Skeletal muscle tissue (tissue), 3 donors: ENCODE measurements at regions not wholly inside any gene's neighbourhood (a gene's known extent, or its start where the extent isn't known, plus 50 kb on each side); places are given as distances from the start of the nearest gene placed in this dataset.
"Not testable (repeated sequence)": the region's sequence is repeated elsewhere in the genome, so short reads cannot be mapped to it uniquely, and the experiment has no call there.

Experiments
- H3K27ac ChIP-seq: one replicate; pipeline ENCODE4 v1.7.0; 2013; ENCODE audit warnings: mild to moderate bottlenecking, low read depth, low read length, inconsistent platforms
- H3K27me3 ChIP-seq, 3 donors: one replicate each; pipeline ENCODE4 v1.7.0; 2013; ENCODE audit warnings: low read length in 3 of 3; ENCODE audit not compliant: control insufficient read depth in 3 of 3, insufficient read depth in 3 of 3
- H3K36me3 ChIP-seq, 3 donors: one replicate each; pipeline ENCODE4 v1.7.0; 2013; ENCODE audit warnings: low read length in 3 of 3; ENCODE audit not compliant: control insufficient read depth in 3 of 3, insufficient read depth in 3 of 3
- H3K4me1 ChIP-seq, 3 donors: one replicate each; pipeline ENCODE4 v1.7.0; 2013; ENCODE audit warnings: low read length in 3 of 3, mild to moderate bottlenecking in 3 of 3; ENCODE audit not compliant: control insufficient read depth in 3 of 3, insufficient read depth in 3 of 3
- H3K4me3 ChIP-seq, 3 donors: one replicate each; pipeline ENCODE4 v1.7.0; 2013; ENCODE audit warnings: low read length in 3 of 3
- H3K9ac ChIP-seq, 3 donors: one replicate each; pipeline ENCODE4 v1.7.0; 2013; ENCODE audit warnings: low read length in 3 of 3, mild to moderate bottlenecking in 3 of 3, moderate library complexity in 2 of 3, low read depth in 1 of 3
- H3K9me3 ChIP-seq, 3 donors: one replicate each; pipeline ENCODE4 v1.7.0; 2013; ENCODE audit warnings: low read length in 3 of 3; ENCODE audit not compliant: control insufficient read depth in 3 of 3
- donor health status: Osteomylitis.

- H3K9me3 ChIP-seq: peaks cover 0 to 6% (median 0%) of the 10 kb centered on the region in 3 donors
- no peaks in the 10 kb centered on the region for H3K27me3 ChIP-seq
- H3K4me1 ChIP-seq: no peaks in the 10 kb centered on the region
- no peaks in the 10 kb centered on the region for H3K36me3 ChIP-seq
- H3K4me3 ChIP-seq: no peak overlapping the region
- H3K9ac ChIP-seq: no peak overlapping the region
- H3K27ac ChIP-seq: no peak overlapping the region
These were observed 552.7 kb downstream of the ZNF674 start for GRCh38 chrX:45992402-45993123.

GRCh38 chrX:45986971-45987370, 558.2 kb downstream of the ZNF674 start:
- Histone ChIP-seq H3K9ac (no peak overlapping the region), H3K4me3 (no peak overlapping the region), H3K9me3 (peaks cover 0 to 1% (median 0%) of the 10 kb centered on the region in 3 donors), H3K36me3 (no peaks in the 10 kb centered on the region), H3K4me1 (no peaks in the 10 kb centered on the region), H3K27ac (no peak overlapping the region), H3K27me3 (no peaks in the 10 kb centered on the region)

GRCh38 chrX:45986081-45986480, 559.1 kb downstream of the ZNF674 start:
- H3K27me3 ChIP-seq: no peaks in the 10 kb centered on the region
- no peak overlapping the region for H3K4me3 ChIP-seq
- no peak overlapping the region for H3K27ac ChIP-seq
- no peak overlapping the region for H3K9ac ChIP-seq
- no peaks in the 10 kb centered on the region for H3K9me3 ChIP-seq
- no peaks in the 10 kb centered on the region for H3K36me3 ChIP-seq
- H3K4me1 ChIP-seq: no peaks in the 10 kb centered on the region

- H3K4me3 ChIP-seq, H3K27me3 ChIP-seq, H3K4me1 ChIP-seq, H3K36me3 ChIP-seq, H3K27ac ChIP-seq, H3K9me3 ChIP-seq, H3K9ac ChIP-seq: not testable (repeated sequence)
These were observed 562.1 kb downstream of the ZNF674 start for GRCh38 chrX:45982958-45983727.

GRCh38 chrX:45980726-45981125, 564.5 kb downstream of the ZNF674 start:
- H3K36me3 ChIP-seq: no peaks in the 10 kb centered on the region
- no peaks in the 10 kb centered on the region for H3K27me3 ChIP-seq
- H3K9me3 ChIP-seq: no peaks in the 10 kb centered on the region
- H3K27ac ChIP-seq: no peak overlapping the region
- H3K9ac ChIP-seq: no peak overlapping the region
- no peak overlapping the region for H3K4me3 ChIP-seq
- H3K4me1 ChIP-seq: no peaks in the 10 kb centered on the region

- H3K9me3 ChIP-seq: no peaks in the 10 kb centered on the region
- no peak overlapping the region for H3K9ac ChIP-seq
- H3K4me3 ChIP-seq: no peak overlapping the region
- no peaks in the 10 kb centered on the region for H3K36me3 ChIP-seq
- H3K27me3 ChIP-seq: peaks cover 0 to 8% (median 0%) of the 10 kb centered on the region in 3 donors
- no peaks in the 10 kb centered on the region for H3K4me1 ChIP-seq
- H3K27ac ChIP-seq: no peak overlapping the region
These were observed 569.6 kb downstream of the ZNF674 start for GRCh38 chrX:45975633-45976032.

GRCh38 chrX:45972636-45973035, 572.6 kb downstream of the ZNF674 start:
- Histone ChIP-seq H3K27ac (no peak overlapping the region), H3K27me3 (peaks cover 0 to 8% (median 0%) of the 10 kb centered on the region in 3 donors), H3K4me3 (no peak overlapping the region), H3K9me3 (no peaks in the 10 kb centered on the region), H3K4me1 (no peaks in the 10 kb centered on the region), H3K9ac (no peak overlapping the region), H3K36me3 (no peaks in the 10 kb centered on the region)

- no peaks in the 10 kb centered on the region for H3K27me3 ChIP-seq
- no peak overlapping the region for H3K4me3 ChIP-seq
- no peaks in the 10 kb centered on the region for H3K36me3 ChIP-seq
- no peak overlapping the region for H3K9ac ChIP-seq
- peaks cover 0 to 3% (median 0%) of the 10 kb centered on the region in 3 donors for H3K9me3 ChIP-seq
- no peak overlapping the region for H3K27ac ChIP-seq
- no peaks in the 10 kb centered on the region for H3K4me1 ChIP-seq
These were observed 585.7 kb downstream of the ZNF674 start for GRCh38 chrX:45959567-45959966.

GRCh38 chrX:45956191-45956870, 588.9 kb downstream of the ZNF674 start:
- Histone ChIP-seq H3K9me3 (peaks cover 0 to 3% (median 0%) of the 10 kb centered on the region in 3 donors), H3K4me1 (no peaks in the 10 kb centered on the region), H3K27me3 (no peaks in the 10 kb centered on the region), H3K36me3 (no peaks in the 10 kb centered on the region), H3K9ac (no peak overlapping the region), H3K27ac (no peak overlapping the region), H3K4me3 (no peak overlapping the region)

GRCh38 chrX:45955661-45956060, 589.6 kb downstream of the ZNF674 start:
- H3K4me3 ChIP-seq: no peak overlapping the region
- H3K27ac ChIP-seq: no peak overlapping the region
- no peaks in the 10 kb centered on the region for H3K27me3 ChIP-seq
- peaks cover 0 to 3% (median 0%) of the 10 kb centered on the region in 3 donors for H3K9me3 ChIP-seq
- no peaks in the 10 kb centered on the region for H3K36me3 ChIP-seq
- no peak overlapping the region for H3K9ac ChIP-seq
- no peaks in the 10 kb centered on the region for H3K4me1 ChIP-seq
